GM23338 (cell line): ENCODE measurements at regions not wholly inside any gene's neighbourhood (a gene's known extent, or its start where the extent isn't known, plus 50 kb on each side); places are given as distances from the start of the nearest gene placed in this dataset.

ENCODE experiments used
- ATAC-seq: fragments of 200-7000 bp; cut with Tn5 transposase; 3 replicates; pipeline ENCODE4 v1.9.1; 2020
- DNase-seq: peaks from one replicate; pipeline ENCODE4 v3.0.0-alpha.2; 2015; ENCODE audit warnings: low spot score
- H2AFZ ChIP-seq: fragments of 200-600 bp; sonication (generic); 2 replicates; pipeline ENCODE4 v1.8.0; 2016; ENCODE audit warnings: antibody characterized with exemption, mild to moderate bottlenecking, moderate library complexity
- H3F3A ChIP-seq: fragments of 200-600 bp; sonication (generic); replicated peaks from 2 replicates; pipeline ENCODE4 v1.8.0; 2017; ENCODE audit warnings: antibody characterized with exemption, mixed run types, low read depth
- H3K27ac ChIP-seq: fragments of 200-600 bp; sonication (generic); 2 replicates; pipeline ENCODE4 v1.6.1; 2016; ENCODE audit warnings: low read depth
- H3K27me3 ChIP-seq: fragments of 200-600 bp; sonication (generic); 2 replicates; pipeline ENCODE4 v1.8.0; 2016; ENCODE audit warnings: mild to moderate bottlenecking, mixed run types, moderate library complexity; ENCODE audit not compliant: insufficient read depth
- H3K36me3 ChIP-seq: fragments of 200-600 bp; sonication (generic); 2 replicates; pipeline ENCODE4 v1.8.0; 2016; ENCODE audit warnings: mild to moderate bottlenecking; ENCODE audit not compliant: insufficient read depth
- H3K4me1 ChIP-seq: fragments of 200-600 bp; sonication (generic); 2 replicates; pipeline ENCODE4 v1.8.0; 2016; ENCODE audit warnings: mild to moderate bottlenecking, moderate library complexity; ENCODE audit not compliant: insufficient read depth
- H3K4me2 ChIP-seq: fragments of 200-600 bp; sonication (generic); 2 replicates; pipeline ENCODE4 v1.7.1; 2017; ENCODE audit warnings: mixed run types
- H3K4me3 ChIP-seq: fragments of 200-600 bp; sonication (generic); 2 replicates; pipeline ENCODE4 v1.6.1; 2016; ENCODE audit warnings: mixed run types
- H3K79me2 ChIP-seq: fragments of 200-600 bp; sonication (generic); replicated peaks from 2 replicates; pipeline ENCODE4 v1.8.0; 2017; ENCODE audit warnings: mild to moderate bottlenecking; ENCODE audit not compliant: insufficient read depth
- H3K9me2 ChIP-seq: fragments of 200-600 bp; sonication (generic); 2 replicates; pipeline ENCODE4 v1.8.0; 2017; ENCODE audit not compliant: insufficient read depth
- H4K20me1 ChIP-seq: fragments of 200-600 bp; sonication (generic); replicated peaks from 2 replicates; pipeline ENCODE4 v1.8.0; 2017; ENCODE audit warnings: mild to moderate bottlenecking; ENCODE audit not compliant: insufficient read depth
- H3K27ac Mint-ChIP-seq: 2 replicates; pipeline ENCODE4 v1.8.0; 2020; ENCODE audit warnings: inconsistent platforms, mild to moderate bottlenecking, moderate library complexity, mixed read lengths
- H3K27me3 Mint-ChIP-seq: 3 replicates; pipeline ENCODE4 v1.8.0; 2022; ENCODE audit warnings: low read depth, mild to moderate bottlenecking, moderate library complexity, mixed read lengths, inconsistent platforms; ENCODE audit not compliant: insufficient read depth, poor library complexity
- H3K36me3 Mint-ChIP-seq: 3 replicates; pipeline ENCODE4 v1.8.0; 2021; ENCODE audit warnings: low read depth, mild to moderate bottlenecking, inconsistent platforms, moderate library complexity, mixed read lengths
- H3K4me1 Mint-ChIP-seq: 3 replicates; pipeline ENCODE4 v1.8.0; 2020; ENCODE audit warnings: mild to moderate bottlenecking, inconsistent platforms, mixed read lengths
- H3K4me3 Mint-ChIP-seq: 3 replicates; pipeline ENCODE4 v1.8.0; 2021; ENCODE audit warnings: moderate library complexity, mild to moderate bottlenecking, inconsistent platforms, mixed read lengths
- H3K9me3 Mint-ChIP-seq: 3 replicates; pipeline ENCODE4 v1.8.0; 2020; ENCODE audit warnings: moderate library complexity, mild to moderate bottlenecking, inconsistent platforms, mixed read lengths
- EZH2 ChIP-seq: fragments of 200-600 bp; sonication (generic); IDR thresholded peaks from one replicate; pipeline ENCODE4 v1.8.0; 2017; ENCODE audit warnings: antibody characterized with exemption, mild to moderate bottlenecking, low read depth; ENCODE audit not compliant: unreplicated experiment
- EZH2phosphoT487 ChIP-seq: fragments of 200-600 bp; sonication (generic); IDR thresholded peaks from one replicate; pipeline ENCODE4 v1.8.1; 2018; ENCODE audit warnings: antibody characterized with exemption; ENCODE audit not compliant: unreplicated experiment
- NANOG ChIP-seq: IDR thresholded peaks from 2 replicates; pipeline ENCODE4 v1.6.1; 2016; ENCODE audit warnings: antibody characterized with exemption, borderline replicate concordance
- POLR2AphosphoS5 ChIP-seq: IDR thresholded peaks from 2 replicates; pipeline ENCODE4 v1.6.1; 2016; ENCODE audit warnings: antibody characterized with exemption, low read depth
- STAT1 ChIP-seq: IDR thresholded peaks from one replicate; pipeline ENCODE4 v1.6.1; 2016; ENCODE audit warnings: antibody characterized with exemption; ENCODE audit not compliant: unreplicated experiment
- ZNF114 ChIP-seq: fragments of 250-450 bp; sonication (Bioruptor Pico); IDR thresholded peaks from 2 replicates; pipeline ENCODE4 v1.5.0; 2020; ENCODE audit warnings: mild to moderate bottlenecking, moderate library complexity
- ZNF331 ChIP-seq: fragments of 250-450 bp; sonication (Bioruptor Pico); IDR thresholded peaks from 2 replicates; pipeline ENCODE4 v1.5.0; 2020; ENCODE audit warnings: low read depth, mild to moderate bottlenecking, moderate library complexity
- TF ChIP-seq, protein P1 (sequence below): IDR thresholded peaks from one replicate; pipeline ENCODE4 v1.6.1; 2018; ENCODE audit warnings: antibody characterized with exemption; ENCODE audit not compliant: unreplicated experiment
- TF ChIP-seq, protein P2 (sequence below), 2 experiments: fragments of 200-600 bp in 1 of 2; sonication (generic) in 1 of 2; conservative IDR thresholded peaks; 2 replicates each; pipeline versions ENCODE4 v1.5.1 to v1.6.1; 2016 to 2017; ENCODE audit warnings: antibody characterized with exemption in 2 of 2, low read depth in 2 of 2, mild to moderate bottlenecking in 2 of 2, moderate library complexity in 1 of 2

DNA sequence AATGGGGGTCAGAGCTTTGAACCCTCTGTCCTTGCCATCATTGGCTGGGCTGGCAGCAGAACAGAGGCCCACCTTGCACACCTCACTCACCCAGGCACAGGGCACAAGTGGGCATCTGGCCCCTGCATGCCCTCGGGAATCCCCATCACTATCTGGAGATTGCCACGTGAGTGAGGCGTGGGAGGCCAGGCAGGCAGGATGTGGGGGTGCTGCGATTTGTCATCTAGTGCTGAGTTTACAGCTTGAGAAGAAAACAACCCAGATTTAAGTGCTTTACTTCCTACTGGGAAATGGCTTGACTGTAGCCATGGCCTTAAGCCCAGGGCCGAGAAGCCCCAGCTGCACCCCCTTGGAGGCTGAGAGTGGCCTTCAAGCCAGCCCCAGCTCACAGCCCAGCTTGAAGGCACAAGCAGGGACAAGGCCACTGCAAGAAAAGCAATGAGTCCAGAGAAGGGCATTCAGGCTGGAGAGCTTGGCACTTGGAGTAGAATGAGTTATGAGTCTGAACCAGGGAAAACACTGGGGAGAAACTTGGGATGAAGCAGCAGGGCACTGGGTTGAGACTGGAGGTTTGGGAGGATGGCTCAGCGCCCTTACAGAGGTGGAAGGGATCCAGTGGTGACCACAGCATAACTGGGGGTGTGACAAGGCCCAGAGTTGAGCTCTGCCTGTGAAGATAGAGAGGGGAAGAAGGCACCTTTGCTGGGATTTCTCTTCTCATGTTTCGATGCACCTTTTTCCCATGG lies 123.0 kb downstream of the CXCL12 start:
- TF ChIP-seq EZH2 (no peak), EZH2phosphoT487 (no peak), NANOG (no peak), POLR2AphosphoS5 (no peak), ZNF114 (no peak), ZNF331 (CRISPR knock-in tag) (no peak)
- TF ChIP-seq, protein P1, sequence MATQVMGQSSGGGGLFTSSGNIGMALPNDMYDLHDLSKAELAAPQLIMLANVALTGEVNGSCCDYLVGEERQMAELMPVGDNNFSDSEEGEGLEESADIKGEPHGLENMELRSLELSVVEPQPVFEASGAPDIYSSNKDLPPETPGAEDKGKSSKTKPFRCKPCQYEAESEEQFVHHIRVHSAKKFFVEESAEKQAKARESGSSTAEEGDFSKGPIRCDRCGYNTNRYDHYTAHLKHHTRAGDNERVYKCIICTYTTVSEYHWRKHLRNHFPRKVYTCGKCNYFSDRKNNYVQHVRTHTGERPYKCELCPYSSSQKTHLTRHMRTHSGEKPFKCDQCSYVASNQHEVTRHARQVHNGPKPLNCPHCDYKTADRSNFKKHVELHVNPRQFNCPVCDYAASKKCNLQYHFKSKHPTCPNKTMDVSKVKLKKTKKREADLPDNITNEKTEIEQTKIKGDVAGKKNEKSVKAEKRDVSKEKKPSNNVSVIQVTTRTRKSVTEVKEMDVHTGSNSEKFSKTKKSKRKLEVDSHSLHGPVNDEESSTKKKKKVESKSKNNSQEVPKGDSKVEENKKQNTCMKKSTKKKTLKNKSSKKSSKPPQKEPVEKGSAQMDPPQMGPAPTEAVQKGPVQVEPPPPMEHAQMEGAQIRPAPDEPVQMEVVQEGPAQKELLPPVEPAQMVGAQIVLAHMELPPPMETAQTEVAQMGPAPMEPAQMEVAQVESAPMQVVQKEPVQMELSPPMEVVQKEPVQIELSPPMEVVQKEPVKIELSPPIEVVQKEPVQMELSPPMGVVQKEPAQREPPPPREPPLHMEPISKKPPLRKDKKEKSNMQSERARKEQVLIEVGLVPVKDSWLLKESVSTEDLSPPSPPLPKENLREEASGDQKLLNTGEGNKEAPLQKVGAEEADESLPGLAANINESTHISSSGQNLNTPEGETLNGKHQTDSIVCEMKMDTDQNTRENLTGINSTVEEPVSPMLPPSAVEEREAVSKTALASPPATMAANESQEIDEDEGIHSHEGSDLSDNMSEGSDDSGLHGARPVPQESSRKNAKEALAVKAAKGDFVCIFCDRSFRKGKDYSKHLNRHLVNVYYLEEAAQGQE, result no peak
- TF ChIP-seq, protein P2, sequence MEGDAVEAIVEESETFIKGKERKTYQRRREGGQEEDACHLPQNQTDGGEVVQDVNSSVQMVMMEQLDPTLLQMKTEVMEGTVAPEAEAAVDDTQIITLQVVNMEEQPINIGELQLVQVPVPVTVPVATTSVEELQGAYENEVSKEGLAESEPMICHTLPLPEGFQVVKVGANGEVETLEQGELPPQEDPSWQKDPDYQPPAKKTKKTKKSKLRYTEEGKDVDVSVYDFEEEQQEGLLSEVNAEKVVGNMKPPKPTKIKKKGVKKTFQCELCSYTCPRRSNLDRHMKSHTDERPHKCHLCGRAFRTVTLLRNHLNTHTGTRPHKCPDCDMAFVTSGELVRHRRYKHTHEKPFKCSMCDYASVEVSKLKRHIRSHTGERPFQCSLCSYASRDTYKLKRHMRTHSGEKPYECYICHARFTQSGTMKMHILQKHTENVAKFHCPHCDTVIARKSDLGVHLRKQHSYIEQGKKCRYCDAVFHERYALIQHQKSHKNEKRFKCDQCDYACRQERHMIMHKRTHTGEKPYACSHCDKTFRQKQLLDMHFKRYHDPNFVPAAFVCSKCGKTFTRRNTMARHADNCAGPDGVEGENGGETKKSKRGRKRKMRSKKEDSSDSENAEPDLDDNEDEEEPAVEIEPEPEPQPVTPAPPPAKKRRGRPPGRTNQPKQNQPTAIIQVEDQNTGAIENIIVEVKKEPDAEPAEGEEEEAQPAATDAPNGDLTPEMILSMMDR (conservative IDR thresholded peaks at IDR 0.05; ENCODE audit: low read depth in 2 of 2), result no peak
- peaks cover 10% of the 10 kb centered on the region; the same call in 1 of the 2 replicates for H3K4me1 ChIP-seq
- no peaks in the 10 kb centered on the region for H3K27me3 ChIP-seq
- peaks cover 6% of the 10 kb centered on the region for H3K36me3 Mint-ChIP-seq
- peaks cover 19% of the 10 kb centered on the region for H3K9me2 ChIP-seq
- ATAC-seq, result no peak
- H3K9me3 Mint-ChIP-seq, result peaks cover 17% of the 10 kb centered on the region
- H3K36me3 ChIP-seq, result no peaks in the 10 kb centered on the region
- H3K4me3 ChIP-seq, result no peak overlapping the region
- no peaks in the 10 kb centered on the region for H3F3A ChIP-seq
- H3K4me2 ChIP-seq, result no peak overlapping the region
- H4K20me1 ChIP-seq, result no peaks in the 10 kb centered on the region
- no peak overlapping the region for H3K4me3 Mint-ChIP-seq
- H3K27me3 Mint-ChIP-seq, result peaks cover 11% of the 10 kb centered on the region
- H3K79me2 ChIP-seq, result no peaks in the 10 kb centered on the region
- H3K27ac ChIP-seq, result no peak overlapping the region
- DNase-seq, result no peak
- no peak overlapping the region for H2AFZ ChIP-seq
- H3K4me1 Mint-ChIP-seq, result peaks cover 15% of the 10 kb centered on the region
- H3K27ac Mint-ChIP-seq, result no peak overlapping the region

DNA sequence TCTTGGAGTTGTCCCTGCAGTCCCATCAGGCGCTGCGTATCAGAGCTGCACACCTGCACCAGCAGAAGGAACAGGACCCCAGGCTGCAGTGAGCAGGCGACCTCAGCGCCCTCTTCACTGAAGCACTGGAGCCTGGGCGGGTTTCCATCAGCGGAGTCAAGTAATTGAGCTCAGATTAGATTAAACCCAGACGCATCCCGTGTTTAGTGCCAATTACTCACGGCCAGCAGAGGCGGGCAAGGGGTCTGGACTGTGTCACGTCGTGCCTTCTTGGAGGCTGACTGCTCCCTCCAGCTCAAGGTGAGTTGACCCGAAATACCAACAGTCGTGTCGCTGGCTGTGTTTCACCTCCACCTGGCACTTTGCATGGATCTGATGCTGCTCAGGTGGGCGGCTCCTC lies 123.6 kb downstream of the CXCL12 start:
- Mint-ChIP-seq H3K4me3 (no peak overlapping the region), H3K27me3 (peaks cover 11% of the 10 kb centered on the region), H3K9me3 (peaks cover 11% of the 10 kb centered on the region), H3K36me3 (no peaks in the 10 kb centered on the region; the same call in none of the 3 replicates), H3K4me1 (peaks cover 15% of the 10 kb centered on the region), H3K27ac (no peak overlapping the region)
- Histone ChIP-seq H3K9me2 (peaks cover 19% of the 10 kb centered on the region), H4K20me1 (no peaks in the 10 kb centered on the region), H3K4me1 (peaks cover 10% of the 10 kb centered on the region; the same call in 1 of the 2 replicates), H2AFZ (no peak overlapping the region), H3K27ac (no peak overlapping the region), H3F3A (no peaks in the 10 kb centered on the region), H3K36me3 (no peaks in the 10 kb centered on the region), H3K4me2 (no peak overlapping the region), H3K27me3 (no peaks in the 10 kb centered on the region), H3K79me2 (no peaks in the 10 kb centered on the region), H3K4me3 (no peak overlapping the region)
- TF ChIP-seq STAT1 (no peak), ZNF331 (CRISPR knock-in tag) (no peak)
- ATAC-seq (no peak), DNase-seq (no peak)
